Endothelial cell of umbilical vein (primary cell): ENCODE measurements at regions not wholly inside any gene's neighbourhood (a gene's known extent, or its start where the extent isn't known, plus 50 kb on each side); places are given as distances from the start of the nearest gene placed in this dataset.

Experiments used
- BruUV-seq: library from RNA; stranded (reverse); fragments of 400-500 nt; replicated peaks from 2 replicates; lab custom pipeline; 2021; lab: Mats Ljungman, UMichigan
- CTCF ChIA-PET: fragments of 300-600, 350-600 bp; sonication (Branson Sonifier 250); formaldehyde crosslinking; loops from one replicate; lab custom pipeline; 2021; ENCODE audit warnings: antibody characterized with exemption, inconsistent platforms; lab: Charles Lee
- POLR2A ChIA-PET: fragments of 300-600, 350-600 bp; sonication (Branson Sonifier 250); formaldehyde crosslinking; loops from one replicate; lab custom pipeline; 2021; ENCODE audit warnings: antibody characterized with exemption, inconsistent platforms; lab: Charles Lee
- DNase-seq: peaks from one replicate; pipeline ENCODE4 v3.0.0-alpha.2; 2011; ENCODE audit warnings: low read depth, low spot score
- FAIRE-seq: peaks from 2 replicates; lab custom pipeline; 2011; peaks lifted over from hg19 to GRCh38; lab: Jason Lieb, UNC
- H2AFZ ChIP-seq: 2 replicates; pipeline ENCODE4 v1.6.0; 2012; ENCODE audit warnings: low read depth, low read length, control low read depth, inconsistent platforms
- H3K27ac ChIP-seq: 2 replicates; pipeline ENCODE4 v1.5.1; 2011; ENCODE audit warnings: low read depth, mild to moderate bottlenecking, control low read depth, low read length, moderate library complexity; ENCODE audit not compliant: insufficient read depth
- H3K27me3 ChIP-seq, 2 experiments: 2 replicates each; pipeline versions ENCODE4 v1.6.0 to v1.6.1; 2011; ENCODE audit warnings: low read length in 2 of 2, mixed read lengths in 1 of 2; ENCODE audit not compliant: control insufficient read depth in 2 of 2, insufficient read depth in 2 of 2
- H3K36me3 ChIP-seq, 2 experiments: 2 replicates in 1 of 2; 3 replicates in 1 of 2; pipeline ENCODE4 v1.5.1; 2011; ENCODE audit warnings: low read length in 2 of 2, mild to moderate bottlenecking in 1 of 2, moderate library complexity in 1 of 2; ENCODE audit not compliant: control insufficient read depth in 2 of 2, insufficient read depth in 2 of 2; ENCODE audit errors: extremely low read depth in 1 of 2
- H3K4me1 ChIP-seq: 3 replicates; pipeline ENCODE4 v1.5.1; 2011; ENCODE audit warnings: mild to moderate bottlenecking, low read length; ENCODE audit not compliant: control insufficient read depth, insufficient read depth; ENCODE audit errors: extremely low read depth
- H3K4me2 ChIP-seq: 2 replicates; pipeline ENCODE4 v1.6.1; 2011; ENCODE audit warnings: low read length, control low read depth, mixed read lengths; ENCODE audit not compliant: insufficient read depth
- H3K4me3 ChIP-seq, 3 experiments: fragments of 200-600 bp in 1 of 3; sonication (generic), shearing (Covaris generic) in 1 of 3; replicated peaks in 1 of 3; 2 replicates each; pipeline ENCODE4 v1.5.1; 2011 to 2016; ENCODE audit warnings: control low read depth in 3 of 3, low read length in 3 of 3, mild to moderate bottlenecking in 2 of 3, inconsistent platforms in 1 of 3, low read depth in 1 of 3, moderate library complexity in 1 of 3; ENCODE audit not compliant: insufficient read depth in 1 of 3
- H3K79me2 ChIP-seq: 2 replicates; pipeline ENCODE4 v1.6.0; 2012; ENCODE audit warnings: low read length, inconsistent platforms; ENCODE audit not compliant: control insufficient read depth, insufficient read depth
- H3K9ac ChIP-seq: replicated peaks from 2 replicates; pipeline ENCODE3; 2011; ENCODE audit warnings: low read length, control low read depth; ENCODE audit not compliant: insufficient read depth; ENCODE audit errors: extremely low read depth
- H3K9me1 ChIP-seq: replicated peaks from 3 replicates; pipeline ENCODE4 v1.6.0; 2011; ENCODE audit warnings: mild to moderate bottlenecking, low read length; ENCODE audit not compliant: control insufficient read depth, insufficient read depth; ENCODE audit errors: extremely low read depth
- H3K9me3 ChIP-seq: replicated peaks from 2 replicates; pipeline ENCODE4 v1.5.1; 2012; ENCODE audit warnings: low read length, inconsistent platforms; ENCODE audit not compliant: control insufficient read depth, insufficient read depth
- H4K20me1 ChIP-seq: replicated peaks from 2 replicates; pipeline ENCODE3; 2011; ENCODE audit warnings: mild to moderate bottlenecking, low read length; ENCODE audit not compliant: control insufficient read depth, insufficient read depth; ENCODE audit errors: extremely low read depth
- CTCF ChIP-seq, 2 donors: IDR thresholded peaks; 1 replicate in 1 of 2; 2 replicates in 1 of 2; pipeline ENCODE4 v1.5.1; 2011; ENCODE audit warnings: low read length in 2 of 2, mild to moderate bottlenecking in 2 of 2, moderate library complexity in 2 of 2, control low read depth in 1 of 2, inconsistent platforms in 1 of 2, low read depth in 1 of 2; ENCODE audit not compliant: insufficient read depth in 1 of 2; ENCODE audit errors: extremely low read depth in 1 of 2
- EZH2 ChIP-seq: IDR thresholded peaks from 2 replicates; pipeline ENCODE4 v1.6.1; 2012; ENCODE audit warnings: borderline replicate concordance, low read depth, mild to moderate bottlenecking, moderate library complexity, low read length, inconsistent platforms; ENCODE audit not compliant: severe bottlenecking
- FOS ChIP-seq: IDR thresholded peaks from 2 replicates; pipeline ENCODE4 v1.6.1; 2011; ENCODE audit warnings: mild to moderate bottlenecking, low read length, moderate library complexity, borderline replicate concordance; ENCODE audit not compliant: insufficient read depth
- GATA2 ChIP-seq: IDR thresholded peaks from 2 replicates; pipeline ENCODE4 v1.7.0; 2011; ENCODE audit warnings: low read depth, mild to moderate bottlenecking, moderate library complexity, mixed read lengths, low read length; ENCODE audit not compliant: insufficient read length, insufficient read depth
- JUN ChIP-seq: IDR thresholded peaks from 2 replicates; pipeline ENCODE4 v1.6.1; 2011; ENCODE audit warnings: borderline replicate concordance, low read depth; ENCODE audit not compliant: insufficient read length, insufficient read depth
- POLR2A ChIP-seq: IDR thresholded peaks from 2 replicates; pipeline ENCODE4 v1.6.1; 2012; ENCODE audit warnings: low read depth, mild to moderate bottlenecking, control low read depth, low read length
- POLR2AphosphoS5 ChIP-seq: IDR thresholded peaks from 2 replicates; pipeline ENCODE4 v1.6.1; 2012; ENCODE audit warnings: low read depth, mild to moderate bottlenecking, control low read depth, low read length, moderate library complexity; ENCODE audit not compliant: insufficient read depth
- dilution Hi-C: fragments of 300-500 bp; cut with MboI; formaldehyde crosslinking; loops from one replicate; pipeline ENCODE4 v1.15.0; 2019; ENCODE audit warnings: low sequenced_read_pairs; ENCODE audit not compliant: extremely low pct_ligation_motif_present
- intact Hi-C: fragments of 100-400 bp; cut with micrococcal nuclease; formaldehyde crosslinking; loops from one replicate; pipeline ENCODE4 v1.10.0; 2022
- TF ChIP-seq, protein P1 (sequence below): IDR thresholded peaks from 2 replicates; pipeline ENCODE4 v1.6.1; 2011; ENCODE audit not compliant: insufficient read depth, insufficient read length

- POLR2A ChIA-PET: no interaction called here
- Histone ChIP-seq H3K9ac (no peak overlapping the region), H3K36me3 (no peaks in the 10 kb centered on the region), H2AFZ (no peak overlapping the region), H3K4me1 (no peaks in the 10 kb centered on the region), H3K4me3 (no peak overlapping the region), H3K27me3 (no peaks in the 10 kb centered on the region), H3K27ac (no peak overlapping the region), H3K4me2 (no peak overlapping the region), H3K9me1 (no peaks in the 10 kb centered on the region), H4K20me1 (no peaks in the 10 kb centered on the region), H3K79me2 (no peaks in the 10 kb centered on the region), H3K9me3 (no peaks in the 10 kb centered on the region)
- CTCF ChIA-PET: no interaction called here
- DNase-seq (no peak), FAIRE-seq (no peak)
- dilution Hi-C loops (no loop called here), intact Hi-C loops (no loop called here)
- no TSS peak for BruUV-seq
- TF ChIP-seq, protein P1, sequence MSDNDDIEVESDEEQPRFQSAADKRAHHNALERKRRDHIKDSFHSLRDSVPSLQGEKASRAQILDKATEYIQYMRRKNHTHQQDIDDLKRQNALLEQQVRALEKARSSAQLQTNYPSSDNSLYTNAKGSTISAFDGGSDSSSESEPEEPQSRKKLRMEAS: no peak
- TF ChIP-seq FOS (no peak), GATA2 (no peak), EZH2 (no peak), POLR2A (no peak), POLR2AphosphoS5 (no peak), JUN (no peak)
Measured at GRCh38 chr9:26391036-26391435, 501.6 kb downstream of the CAAP1 start.

DNA sequence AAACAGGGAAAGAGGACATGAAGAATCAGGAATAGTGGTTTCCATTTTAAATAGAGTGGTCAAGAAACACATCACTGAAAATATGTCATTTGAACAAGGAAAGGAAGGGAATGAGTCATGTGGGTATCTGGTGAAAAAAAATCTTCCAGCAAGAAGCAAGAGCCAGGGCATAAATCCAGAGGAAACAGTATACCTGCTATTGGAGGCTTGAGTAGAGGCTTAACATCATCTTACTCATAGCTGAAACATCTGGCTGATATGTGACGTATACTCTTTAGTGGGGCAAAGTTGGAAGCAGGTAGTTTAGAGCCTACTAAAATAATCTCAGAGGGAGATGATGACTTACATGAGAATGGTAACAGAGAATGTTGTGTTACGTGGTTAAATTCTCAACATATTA, 517.2 kb downstream of the CAAP1 start:
- intact Hi-C loops: no loop called here
- no TSS peak for BruUV-seq
- Histone ChIP-seq H3K4me2 (no peak overlapping the region), H3K36me3 (no peaks in the 10 kb centered on the region), H3K79me2 (no peaks in the 10 kb centered on the region), H4K20me1 (no peaks in the 10 kb centered on the region), H3K9ac (no peak overlapping the region), H3K27ac (no peak overlapping the region), H3K9me3 (no peaks in the 10 kb centered on the region), H3K9me1 (no peaks in the 10 kb centered on the region), H3K27me3 (no peaks in the 10 kb centered on the region), H2AFZ (no peak overlapping the region), H3K4me3 (no peak overlapping the region), H3K4me1 (no peaks in the 10 kb centered on the region)
- DNase-seq (no peak), FAIRE-seq (no peak)
- TF ChIP-seq POLR2AphosphoS5 (no peak), EZH2 (no peak), FOS (no peak), CTCF (IDR thresholded peaks at IDR 0.05; ENCODE audit: extremely low read depth in 1 of 2, insufficient read depth in 1 of 2, low read depth in 1 of 2, low read length in 2 of 2) (no peak), POLR2A (no peak)
- ChIA-PET POLR2A (no interaction called here), CTCF (no interaction called here)
- dilution Hi-C loops: no loop called here
